ENCODE measurements at regions not wholly inside any gene's neighbourhood (a gene's known extent, or its start where the extent isn't known, plus 50 kb on each side); places are given as distances from the start of the nearest gene placed in this dataset.

- ChIA-PET POLR2A (no interaction called here), CTCF (interaction anchor here (1.3 kb wide), 1 partner anchor 327 kb away, joined by 4 read pairs; no protein-coding TSS in a partner anchor)
- no peak for TF ChIP-seq MAX (IDR thresholded peaks at IDR 0.05; ENCODE audit: low read depth)
- no peak for TF ChIP-seq FOXJ3 (CRISPR knock-in tag; IDR thresholded peaks at IDR 0.05)
- TF ChIP-seq YY1 (IDR thresholded peaks at IDR 0.05; ENCODE audit: low read depth) = no peak
- TF ChIP-seq IRF3 (IDR thresholded peaks at IDR 0.05; ENCODE audit: low read depth, low read length) = no peak
- TF ChIP-seq RFX5 (IDR thresholded peaks at IDR 0.05; ENCODE audit: low read length) = no peak
- TF ChIP-seq PBX3 (IDR thresholded peaks at IDR 0.05) = no peak
- TF ChIP-seq RXRA (IDR thresholded peaks at IDR 0.05; ENCODE audit: borderline replicate concordance, low read depth) = no peak
- TF ChIP-seq FOSL2 (IDR thresholded peaks at IDR 0.05; ENCODE audit: borderline replicate concordance, low read depth) = no peak
- no peak for TF ChIP-seq GATA2 (CRISPR knock-in tag; IDR thresholded peaks at IDR 0.05)
- no peak for TF ChIP-seq RAD21 (IDR thresholded peaks at IDR 0.05; ENCODE audit: low read length)
- no peak for TF ChIP-seq GABPA (IDR thresholded peaks at IDR 0.05; ENCODE audit: low read depth)
- no peak for TF ChIP-seq MEF2A (IDR thresholded peaks at IDR 0.05; ENCODE audit: borderline replicate concordance, low read depth)
- TF ChIP-seq USF1 (IDR thresholded peaks at IDR 0.05; ENCODE audit: borderline replicate concordance, low read depth) = no peak
- Histone ChIP-seq H2AFZ (ENCODE audit: low read depth) (no peak overlapping the region), H3K27me3 (ENCODE audit: insufficient read depth) (no peaks in the 10 kb centered on the region), H3K4me3 (ENCODE audit: low read depth in 2 of 2, low read length in 1 of 2) (no peak overlapping the region), H3K79me2 (ENCODE audit: insufficient read depth) (no peaks in the 10 kb centered on the region), H3F3A (replicated peaks; ENCODE audit: insufficient read depth) (no peaks in the 10 kb centered on the region), H3K4me1 (ENCODE audit: control insufficient read depth in 1 of 2, insufficient read depth in 2 of 2, low read depth in 1 of 2, low read length in 1 of 2) (peaks cover 0 to 17% of the 10 kb centered on the region in 2 experiments; a peak in 2 of 4 replicates), H3K9me2 (no peaks in the 10 kb centered on the region), H3K4me2 (no peak overlapping the region), H4K20me1 (ENCODE audit: insufficient read depth) (no peaks in the 10 kb centered on the region), H3K36me3 (replicated peaks in 1 of 2; ENCODE audit: control insufficient read depth in 1 of 2, insufficient read depth in 2 of 2, low read length in 1 of 2) (no peaks in the 10 kb centered on the region), H3K9me3 (no peaks in the 10 kb centered on the region), H3K9ac (no peak overlapping the region), H3K27ac (ENCODE audit: low read depth in 2 of 2, low read length in 1 of 2) (no peak overlapping the region)
- no peak for DNase-seq
- WGBS (ENCODE audit: low lambda C conversion rate) = 55% methylated on average over 2 of the region's 2 CpGs
These were observed 283.2 kb downstream of the ETS1 start for GRCh38 chr11:128304116-128304515.

- Histone ChIP-seq H3K9me3 (no peaks in the 10 kb centered on the region), H3F3A (replicated peaks; ENCODE audit: insufficient read depth) (no peaks in the 10 kb centered on the region), H3K27me3 (ENCODE audit: insufficient read depth) (no peaks in the 10 kb centered on the region), H4K20me1 (ENCODE audit: insufficient read depth) (no peaks in the 10 kb centered on the region), H3K27ac (ENCODE audit: low read depth in 2 of 2, low read length in 1 of 2) (no peak overlapping the region; a peak in 1 of 4 replicates), H3K36me3 (replicated peaks in 1 of 2; ENCODE audit: control insufficient read depth in 1 of 2, insufficient read depth in 2 of 2, low read length in 1 of 2) (no peaks in the 10 kb centered on the region), H3K4me3 (ENCODE audit: low read depth in 2 of 2, low read length in 1 of 2) (no peak overlapping the region), H3K4me2 (no peak overlapping the region), H2AFZ (ENCODE audit: low read depth) (no peak overlapping the region), H3K9me2 (no peaks in the 10 kb centered on the region), H3K79me2 (ENCODE audit: insufficient read depth) (no peaks in the 10 kb centered on the region), H3K9ac (no peak overlapping the region), H3K4me1 (ENCODE audit: control insufficient read depth in 1 of 2, insufficient read depth in 2 of 2, low read depth in 1 of 2, low read length in 1 of 2) (peaks cover 0 to 22% of the 10 kb centered on the region in 2 experiments; a peak in 2 of 4 replicates)
- no peak for TF ChIP-seq RCOR1 (IDR thresholded peaks at IDR 0.05; ENCODE audit: low read length)
- no peak for TF ChIP-seq RAD21 (IDR thresholded peaks at IDR 0.05; ENCODE audit: low read length)
- TF ChIP-seq MEF2A (IDR thresholded peaks at IDR 0.05; ENCODE audit: borderline replicate concordance, low read depth) = no peak
- TF ChIP-seq RXRA (IDR thresholded peaks at IDR 0.05; ENCODE audit: borderline replicate concordance, low read depth) = no peak
- no peak for TF ChIP-seq RFX5 (IDR thresholded peaks at IDR 0.05; ENCODE audit: low read length)
- no peak for TF ChIP-seq PBX3 (IDR thresholded peaks at IDR 0.05)
- no peak for TF ChIP-seq NFIC (IDR thresholded peaks at IDR 0.05; ENCODE audit: borderline replicate concordance)
- no peak for TF ChIP-seq YY1 (IDR thresholded peaks at IDR 0.05; ENCODE audit: low read depth)
- CTCF ChIA-PET = interaction anchor here (0.7 to 1.5 kb wide), 3 partner anchors 12 to 128 kb away, joined by 3 to 6 read pairs (median 3); no protein-coding TSS in a partner anchor
- WGBS (ENCODE audit: low lambda C conversion rate) = 93% methylated on average over 5 of the region's 5 CpGs
- POLR2A ChIA-PET = no interaction called here
- DNase-seq = no peak
These were observed 284.0 kb downstream of the ETS1 start for GRCh38 chr11:128303383-128303782.

Measured in SK-N-SH (cell line).